HepG2 (cell line): ENCODE measurements at regions not wholly inside any gene's neighbourhood (a gene's known extent, or its start where the extent isn't known, plus 50 kb on each side); places are given as distances from the start of the nearest gene placed in this dataset.

Experiments
- ATAC-seq: fragments of 200-7000 bp; cut with Tn5 transposase; 3 replicates; pipeline ENCODE4 v1.9.1; 2020; ENCODE audit warnings: mild to moderate bottlenecking, moderate library complexity
- BruUV-seq: library from RNA; stranded (reverse); fragments of 400-500 nt; replicated peaks from 2 replicates; lab custom pipeline; 2021; lab: Mats Ljungman, UMichigan
- CTCF ChIA-PET: fragments of 300-600 bp; formaldehyde crosslinking; extraction: SDS; loops from one replicate; lab custom pipeline; 2021; ENCODE audit warnings: low total read pairs, inconsistent platforms, low intra/inter-chr PET ratio; lab: Yijun Ruan, JAX
- POLR2A ChIA-PET: fragments of 350-600 bp; sonication (Branson Sonifier 250); formaldehyde crosslinking; loops from one replicate; lab custom pipeline; 2020; ENCODE audit warnings: antibody characterized with exemption, inconsistent platforms; lab: Yijun Ruan, JAX
- DNase-seq: peaks from one replicate; pipeline ENCODE4 v3.0.0-alpha.2; 2015; ENCODE audit warnings: low spot score
- FAIRE-seq: peaks from 3 replicates; lab custom pipeline; 2011; peaks lifted over from hg19 to GRCh38; lab: Jason Lieb, UNC
- H2AFZ ChIP-seq: one replicate; pipeline ENCODE4 v1.6.1; 2011; ENCODE audit warnings: low read length, inconsistent platforms
- H3K27ac ChIP-seq: fragments of 300-600 bp; 3 replicates; pipeline ENCODE4 v1.8.0; 2011; ENCODE audit warnings: mixed run types, mild to moderate bottlenecking, mixed read lengths, low read length, inconsistent platforms; ENCODE audit not compliant: insufficient read depth; ENCODE audit errors: extremely low read length
- H3K27me3 ChIP-seq, 2 experiments: fragments of 200-600 bp in 1 of 2; 2 replicates in 1 of 2; 3 replicates in 1 of 2; pipeline versions ENCODE4 v1.6.0 to v1.8.0; 2011; ENCODE audit warnings: low read length in 2 of 2, mild to moderate bottlenecking in 2 of 2, moderate library complexity in 2 of 2, inconsistent platforms in 1 of 2; ENCODE audit not compliant: insufficient read depth in 2 of 2, control insufficient read depth in 1 of 2
- H3K36me3 ChIP-seq, 2 experiments: fragments of 200-600 bp in 1 of 2; replicated peaks in 1 of 2; 2 replicates in 1 of 2; 3 replicates in 1 of 2; pipeline versions ENCODE4 v1.5.1 to v1.8.0; 2011; ENCODE audit warnings: low read length in 2 of 2, inconsistent platforms in 1 of 2; ENCODE audit not compliant: insufficient read depth in 2 of 2, control insufficient read depth in 1 of 2
- H3K4me1 ChIP-seq: 2 replicates; pipeline ENCODE4 v1.5.1; 2012; ENCODE audit warnings: low read length, inconsistent platforms; ENCODE audit not compliant: insufficient read depth
- H3K4me2 ChIP-seq: 2 replicates; pipeline ENCODE4 v1.6.0; 2011; ENCODE audit warnings: low read depth, low read length, inconsistent platforms
- H3K4me3 ChIP-seq, 3 experiments: fragments of 200-600 bp in 1 of 3; sonication (generic), shearing (Covaris generic) in 1 of 3; replicated peaks in 1 of 3; 2 replicates each; pipeline ENCODE4 v1.5.1; 2011 to 2016; ENCODE audit warnings: low read length in 3 of 3, inconsistent platforms in 2 of 3, low read depth in 2 of 3, mild to moderate bottlenecking in 2 of 3, control low read depth in 1 of 3, mixed read lengths in 1 of 3; ENCODE audit not compliant: insufficient read depth in 1 of 3
- H3K79me2 ChIP-seq: one replicate; pipeline ENCODE4 v1.6.1; 2011; ENCODE audit warnings: low read length, inconsistent platforms; ENCODE audit not compliant: insufficient read depth
- H3K9ac ChIP-seq: 2 replicates; pipeline ENCODE4 v1.6.0; 2011; ENCODE audit warnings: mild to moderate bottlenecking, low read depth, low read length, inconsistent platforms; ENCODE audit not compliant: insufficient read depth
- H3K9me3 ChIP-seq: 2 replicates; pipeline ENCODE4 v1.5.1; 2012; ENCODE audit warnings: mild to moderate bottlenecking, low read length
- H4K20me1 ChIP-seq: 2 replicates; pipeline ENCODE4 v1.6.0; 2011; ENCODE audit warnings: inconsistent platforms, mild to moderate bottlenecking, low read length, moderate library complexity; ENCODE audit not compliant: insufficient read depth
- WGBS: methylation state at CpG from one replicate; pipeline ENCODE4 v1.1.6; 2017; ENCODE audit warnings: low lambda C conversion rate; 5-methylcytosine and 5-hydroxymethylcytosine counted together
- in situ Hi-C: cut with HindIII; loops from 2 replicates; pipeline ENCODE4 v1.10.0; 2017; ENCODE audit warnings: low pct_unique_long_range_greater_than_20kb; ENCODE audit not compliant: extremely low pct_ligation_motif_present
- intact Hi-C: fragments of 100-400 bp; cut with micrococcal nuclease; formaldehyde crosslinking; loops from one replicate; pipeline ENCODE4 v1.10.0; 2022; ENCODE audit not compliant: unreplicated experiment
- TF ChIP-seq, protein P1 (sequence below): sonication (generic); formaldehyde crosslinking; IDR thresholded peaks from one replicate; pipeline ENCODE4 v1.5.1; 2020; ENCODE audit warnings: mild to moderate bottlenecking, missing genetic modification reagents; ENCODE audit errors: not compliant biosample characterization

DNA sequence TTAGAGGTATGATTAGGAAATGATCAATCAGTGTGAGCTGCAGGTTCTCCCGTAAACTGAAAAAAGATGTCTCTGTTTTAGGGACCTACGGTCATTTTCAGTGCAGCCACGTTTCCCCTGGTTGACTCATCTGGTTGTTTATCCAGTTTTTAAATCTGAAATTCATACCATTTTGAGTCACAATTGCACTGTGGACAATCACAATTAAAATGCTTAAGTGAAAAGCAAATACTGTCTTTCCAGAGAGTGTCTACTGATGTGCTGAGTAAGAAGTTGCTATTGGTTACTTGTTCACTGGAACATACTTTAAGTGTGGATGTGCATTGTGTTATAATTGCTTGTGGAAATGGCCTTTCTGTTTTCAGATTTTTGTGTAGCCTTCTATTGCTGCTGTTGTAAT is 305.1 kb upstream of the SASH1 start:
- DNase-seq (no peak), FAIRE-seq (no peak), ATAC-seq (no peak)
- intact Hi-C loops (no loop called here), in situ Hi-C loops (no loop called here)
- POLR2A ChIA-PET = no interaction called here
- no peaks in the 10 kb centered on the region for H3K79me2 ChIP-seq
- no peak overlapping the region for H3K27ac ChIP-seq
- no peak overlapping the region for H3K4me3 ChIP-seq
- TF ChIP-seq, protein P1, sequence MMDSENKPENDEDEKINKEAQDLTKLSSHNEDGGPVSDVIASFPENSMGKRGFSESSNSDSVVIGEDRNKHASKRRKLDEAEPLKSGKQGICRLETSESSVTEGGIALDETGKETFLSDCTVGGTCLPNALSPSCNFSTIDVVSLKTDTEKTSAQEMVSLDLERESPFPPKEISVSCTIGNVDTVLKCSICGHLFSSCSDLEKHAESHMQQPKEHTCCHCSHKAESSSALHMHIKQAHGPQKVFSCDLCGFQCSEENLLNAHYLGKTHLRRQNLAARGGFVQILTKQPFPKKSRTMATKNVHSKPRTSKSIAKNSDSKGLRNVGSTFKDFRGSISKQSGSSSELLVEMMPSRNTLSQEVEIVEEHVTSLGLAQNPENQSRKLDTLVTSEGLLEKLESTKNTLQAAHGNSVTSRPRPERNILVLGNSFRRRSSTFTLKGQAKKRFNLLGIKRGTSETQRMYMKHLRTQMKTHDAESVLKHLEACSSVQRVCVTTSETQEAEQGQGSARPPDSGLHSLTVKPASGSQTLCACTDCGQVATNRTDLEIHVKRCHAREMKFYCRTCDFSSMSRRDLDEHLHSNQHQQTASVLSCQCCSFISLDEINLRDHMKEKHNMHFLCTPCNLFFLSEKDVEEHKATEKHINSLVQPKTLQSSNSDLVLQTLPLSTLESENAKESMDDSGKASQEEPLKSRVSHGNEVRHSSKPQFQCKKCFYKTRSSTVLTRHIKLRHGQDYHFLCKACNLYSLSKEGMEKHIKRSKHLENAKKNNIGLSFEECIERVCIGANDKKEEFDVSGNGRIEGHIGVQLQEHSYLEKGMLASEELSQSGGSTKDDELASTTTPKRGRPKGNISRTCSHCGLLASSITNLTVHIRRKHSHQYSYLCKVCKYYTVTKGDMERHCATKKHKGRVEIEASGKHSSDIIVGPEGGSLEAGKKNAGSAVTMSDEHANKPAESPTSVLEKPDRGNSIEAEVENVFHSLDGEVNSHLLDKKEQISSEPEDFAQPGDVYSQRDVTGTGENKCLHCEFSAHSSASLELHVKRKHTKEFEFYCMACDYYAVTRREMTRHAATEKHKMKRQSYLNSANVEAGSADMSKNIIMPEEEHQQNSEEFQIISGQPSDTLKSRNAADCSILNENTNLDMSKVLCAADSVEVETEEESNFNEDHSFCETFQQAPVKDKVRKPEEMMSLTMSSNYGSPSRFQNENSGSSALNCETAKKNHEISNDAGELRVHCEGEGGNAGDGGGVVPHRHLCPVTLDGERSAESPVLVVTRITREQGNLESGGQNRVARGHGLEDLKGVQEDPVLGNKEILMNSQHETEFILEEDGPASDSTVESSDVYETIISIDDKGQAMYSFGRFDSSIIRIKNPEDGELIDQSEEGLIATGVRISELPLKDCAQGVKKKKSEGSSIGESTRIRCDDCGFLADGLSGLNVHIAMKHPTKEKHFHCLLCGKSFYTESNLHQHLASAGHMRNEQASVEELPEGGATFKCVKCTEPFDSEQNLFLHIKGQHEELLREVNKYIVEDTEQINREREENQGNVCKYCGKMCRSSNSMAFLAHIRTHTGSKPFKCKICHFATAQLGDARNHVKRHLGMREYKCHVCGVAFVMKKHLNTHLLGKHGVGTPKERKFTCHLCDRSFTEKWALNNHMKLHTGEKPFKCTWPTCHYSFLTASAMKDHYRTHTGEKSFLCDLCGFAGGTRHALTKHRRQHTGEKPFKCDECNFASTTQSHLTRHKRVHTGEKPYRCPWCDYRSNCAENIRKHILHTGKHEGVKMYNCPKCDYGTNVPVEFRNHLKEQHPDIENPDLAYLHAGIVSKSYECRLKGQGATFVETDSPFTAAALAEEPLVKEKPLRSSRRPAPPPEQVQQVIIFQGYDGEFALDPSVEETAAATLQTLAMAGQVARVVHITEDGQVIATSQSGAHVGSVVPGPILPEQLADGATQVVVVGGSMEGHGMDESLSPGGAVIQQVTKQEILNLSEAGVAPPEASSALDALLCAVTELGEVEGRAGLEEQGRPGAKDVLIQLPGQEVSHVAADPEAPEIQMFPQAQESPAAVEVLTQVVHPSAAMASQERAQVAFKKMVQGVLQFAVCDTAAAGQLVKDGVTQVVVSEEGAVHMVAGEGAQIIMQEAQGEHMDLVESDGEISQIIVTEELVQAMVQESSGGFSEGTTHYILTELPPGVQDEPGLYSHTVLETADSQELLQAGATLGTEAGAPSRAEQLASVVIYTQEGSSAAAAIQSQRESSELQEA (CRISPR knock-in tag) = no peak
- no peak overlapping the region for H3K4me2 ChIP-seq
- no peak overlapping the region for H2AFZ ChIP-seq
- WGBS = 23% methylated on average over 3 of the region's 3 CpGs
- no peaks in the 10 kb centered on the region for H4K20me1 ChIP-seq
- no peak overlapping the region for H3K9ac ChIP-seq
- H3K9me3 ChIP-seq = no peaks in the 10 kb centered on the region
- no TSS peak for BruUV-seq
- H3K4me1 ChIP-seq = no peaks in the 10 kb centered on the region
- H3K27me3 ChIP-seq = no peaks in the 10 kb centered on the region
- H3K36me3 ChIP-seq = no peaks in the 10 kb centered on the region
- CTCF ChIA-PET = no interaction called here
